Neural progenitor cell (in vitro differentiated cells): ENCODE measurements at regions not wholly inside any gene's neighbourhood (a gene's known extent, or its start where the extent isn't known, plus 50 kb on each side); places are given as distances from the start of the nearest gene placed in this dataset.

Experiments
- EZH2 ChIP-seq: fragments of 200-600 bp; sonication (generic); IDR thresholded peaks from 2 replicates; pipeline ENCODE4 v1.6.1; 2017; ENCODE audit warnings: antibody characterized with exemption, mild to moderate bottlenecking, moderate library complexity
- TF ChIP-seq, protein P1 (sequence below): fragments of 200-600 bp; sonication (generic); IDR thresholded peaks from 2 replicates; pipeline ENCODE4 v1.5.1; 2017; ENCODE audit warnings: antibody characterized with exemption, mild to moderate bottlenecking

DNA sequence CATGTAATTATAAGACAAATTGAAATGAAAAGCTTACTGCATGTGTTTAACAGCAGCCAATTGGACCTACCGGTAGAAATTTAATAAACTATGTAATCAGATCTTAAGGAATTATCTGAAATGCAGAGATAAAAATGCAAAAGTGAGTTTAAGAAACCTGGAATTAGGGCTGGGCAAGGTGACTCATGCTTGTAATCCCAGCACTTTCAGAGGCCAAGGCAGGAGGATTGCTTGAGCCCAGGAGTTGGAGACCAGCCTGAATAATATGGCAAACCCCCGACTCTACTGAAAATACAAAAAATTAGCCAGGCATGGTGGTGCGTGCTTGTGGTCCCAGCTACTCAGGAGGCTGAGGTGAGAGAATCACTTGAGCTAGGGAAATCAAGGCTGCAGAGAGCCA lies 74.1 kb downstream of the HFE start:
- no peak for TF ChIP-seq EZH2
- TF ChIP-seq, protein P1, sequence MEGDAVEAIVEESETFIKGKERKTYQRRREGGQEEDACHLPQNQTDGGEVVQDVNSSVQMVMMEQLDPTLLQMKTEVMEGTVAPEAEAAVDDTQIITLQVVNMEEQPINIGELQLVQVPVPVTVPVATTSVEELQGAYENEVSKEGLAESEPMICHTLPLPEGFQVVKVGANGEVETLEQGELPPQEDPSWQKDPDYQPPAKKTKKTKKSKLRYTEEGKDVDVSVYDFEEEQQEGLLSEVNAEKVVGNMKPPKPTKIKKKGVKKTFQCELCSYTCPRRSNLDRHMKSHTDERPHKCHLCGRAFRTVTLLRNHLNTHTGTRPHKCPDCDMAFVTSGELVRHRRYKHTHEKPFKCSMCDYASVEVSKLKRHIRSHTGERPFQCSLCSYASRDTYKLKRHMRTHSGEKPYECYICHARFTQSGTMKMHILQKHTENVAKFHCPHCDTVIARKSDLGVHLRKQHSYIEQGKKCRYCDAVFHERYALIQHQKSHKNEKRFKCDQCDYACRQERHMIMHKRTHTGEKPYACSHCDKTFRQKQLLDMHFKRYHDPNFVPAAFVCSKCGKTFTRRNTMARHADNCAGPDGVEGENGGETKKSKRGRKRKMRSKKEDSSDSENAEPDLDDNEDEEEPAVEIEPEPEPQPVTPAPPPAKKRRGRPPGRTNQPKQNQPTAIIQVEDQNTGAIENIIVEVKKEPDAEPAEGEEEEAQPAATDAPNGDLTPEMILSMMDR, result no peak
